NCI-H526 (cell line): ENCODE measurements at regions not wholly inside any gene's neighbourhood (a gene's known extent, or its start where the extent isn't known, plus 50 kb on each side); places are given as distances from the start of the nearest gene placed in this dataset.

Source experiments
- DNase-seq, 2 experiments: peaks; one replicate each; lab custom pipeline; 2025; lab: John Stamatoyannopoulos, UW

GRCh38 chr10:14391342-14391741 is 60.6 kb upstream of the FRMD4A start:
- no peak for DNase-seq

GRCh38 chr10:14389981-14390590 is 59.4 kb upstream of the FRMD4A start:
- DNase-seq = no peak

- DNase-seq = no peak
Observed at GRCh38 chr10:14385596-14386593, 55.2 kb upstream of the FRMD4A start.

- DNase-seq = no peak
Observed at GRCh38 chr10:14384915-14385314, 54.2 kb upstream of the FRMD4A start.

- no peak for DNase-seq
Observed at GRCh38 chr10:14384116-14384730, 53.5 kb upstream of the FRMD4A start.

- DNase-seq = no peak
Observed at GRCh38 chr10:14383266-14383665, 52.5 kb upstream of the FRMD4A start.

- DNase-seq = no peak
Observed at GRCh38 chr10:14382531-14382930, 51.8 kb upstream of the FRMD4A start.

GRCh38 chr10:14382022-14382421 is 51.3 kb upstream of the FRMD4A start:
- no peak for DNase-seq

- no peak for DNase-seq
Observed at GRCh38 chr10:14381475-14381874, 50.8 kb upstream of the FRMD4A start.

- no peak for DNase-seq
Observed at GRCh38 chr10:14380746-14381145, 50.0 kb upstream of the FRMD4A start.
